ENCODE measurements at regions not wholly inside any gene's neighbourhood (a gene's known extent, or its start where the extent isn't known, plus 50 kb on each side); places are given as distances from the start of the nearest gene placed in this dataset.

DNA sequence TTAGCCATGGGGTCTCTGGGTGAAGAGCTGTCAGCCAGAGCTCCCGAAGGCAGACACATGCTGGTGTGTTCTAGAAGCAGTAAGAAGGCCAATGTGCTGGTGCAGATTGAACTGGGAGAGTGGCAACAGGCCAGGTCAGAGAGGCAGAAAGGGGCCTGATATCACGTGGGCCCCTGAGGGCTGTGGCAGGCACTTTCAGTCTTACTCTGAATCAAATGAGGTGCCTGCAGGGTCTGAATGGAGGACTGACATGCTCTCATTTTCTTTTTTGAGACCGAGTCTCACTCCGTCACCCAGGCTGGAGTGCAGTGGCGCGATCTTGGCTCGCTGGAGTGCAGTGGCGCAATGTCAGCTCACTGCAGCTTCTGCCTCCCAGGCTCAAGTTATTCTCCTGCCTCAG lies 293.8 kb downstream of the ABCC12 start:
- H3K9me3 ChIP-seq (ENCODE audit: control insufficient read depth, insufficient read depth, low read length): no peaks in the 10 kb centered on the region
- no peak overlapping the region for H3K4me3 ChIP-seq (ENCODE audit: low read depth, low read length)
- peaks cover 12% of the 10 kb centered on the region for H3K27me3 ChIP-seq (ENCODE audit: control insufficient read depth, insufficient read depth, low read length)
- POLR2A ChIA-PET: no interaction called here
- no peak for DNase-seq (ENCODE audit: low read depth, low spot score)
- H3K27ac ChIP-seq (ENCODE audit: low read depth, low read length): no peak overlapping the region
- TF ChIP-seq, protein P1, sequence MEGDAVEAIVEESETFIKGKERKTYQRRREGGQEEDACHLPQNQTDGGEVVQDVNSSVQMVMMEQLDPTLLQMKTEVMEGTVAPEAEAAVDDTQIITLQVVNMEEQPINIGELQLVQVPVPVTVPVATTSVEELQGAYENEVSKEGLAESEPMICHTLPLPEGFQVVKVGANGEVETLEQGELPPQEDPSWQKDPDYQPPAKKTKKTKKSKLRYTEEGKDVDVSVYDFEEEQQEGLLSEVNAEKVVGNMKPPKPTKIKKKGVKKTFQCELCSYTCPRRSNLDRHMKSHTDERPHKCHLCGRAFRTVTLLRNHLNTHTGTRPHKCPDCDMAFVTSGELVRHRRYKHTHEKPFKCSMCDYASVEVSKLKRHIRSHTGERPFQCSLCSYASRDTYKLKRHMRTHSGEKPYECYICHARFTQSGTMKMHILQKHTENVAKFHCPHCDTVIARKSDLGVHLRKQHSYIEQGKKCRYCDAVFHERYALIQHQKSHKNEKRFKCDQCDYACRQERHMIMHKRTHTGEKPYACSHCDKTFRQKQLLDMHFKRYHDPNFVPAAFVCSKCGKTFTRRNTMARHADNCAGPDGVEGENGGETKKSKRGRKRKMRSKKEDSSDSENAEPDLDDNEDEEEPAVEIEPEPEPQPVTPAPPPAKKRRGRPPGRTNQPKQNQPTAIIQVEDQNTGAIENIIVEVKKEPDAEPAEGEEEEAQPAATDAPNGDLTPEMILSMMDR (IDR thresholded peaks at IDR 0.05; ENCODE audit: low read depth, low read length): no peak
- CTCF ChIA-PET: no interaction called here

DNA sequence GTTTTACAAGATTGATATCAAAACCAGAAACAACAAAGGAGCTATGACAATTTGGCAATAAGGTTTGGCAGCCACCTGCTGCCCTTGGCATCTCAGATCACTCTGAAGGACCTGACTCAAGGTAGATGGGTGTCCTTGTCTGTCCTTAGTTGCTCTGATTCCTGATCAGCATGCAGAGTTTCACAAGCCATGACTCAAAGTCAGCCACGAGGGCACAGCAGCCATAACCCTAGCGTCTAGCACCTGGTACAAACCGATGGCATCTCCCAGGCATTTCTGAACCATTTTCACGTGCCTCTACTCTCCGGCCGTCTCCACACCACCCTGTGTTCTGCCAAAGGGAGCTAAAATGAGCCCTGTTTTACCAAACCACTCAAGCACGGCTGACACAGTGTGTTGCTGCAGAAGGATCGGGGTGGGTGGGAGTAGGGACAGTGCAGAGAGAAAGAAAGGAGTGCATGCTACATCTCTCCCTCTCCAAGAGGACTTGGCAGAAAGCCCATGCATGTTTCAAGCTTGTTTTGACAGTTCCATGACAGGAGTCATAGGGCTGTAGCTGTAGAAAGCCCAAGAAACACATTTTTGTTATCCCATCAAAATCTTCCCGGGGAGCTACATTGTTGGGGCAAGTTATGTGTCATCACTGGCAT lies 297.3 kb downstream of the ABCC12 start:
- Histone ChIP-seq H3K27ac (ENCODE audit: low read depth, low read length) (no peak overlapping the region), H3K9me3 (ENCODE audit: control insufficient read depth, insufficient read depth, low read length) (no peaks in the 10 kb centered on the region), H3K27me3 (ENCODE audit: control insufficient read depth, insufficient read depth, low read length) (peaks cover 12% of the 10 kb centered on the region), H3K4me3 (ENCODE audit: low read depth, low read length) (no peak overlapping the region)
- DNase-seq (ENCODE audit: low read depth, low spot score): no peak
- TF ChIP-seq, protein P1 (IDR thresholded peaks at IDR 0.05; ENCODE audit: low read depth, low read length): no peak
- CTCF ChIA-PET: interaction anchor here (0.6 kb wide), 1 partner anchor 187 kb away, joined by 4 read pairs; no protein-coding TSS in a partner anchor
- POLR2A ChIA-PET: no interaction called here

DNA sequence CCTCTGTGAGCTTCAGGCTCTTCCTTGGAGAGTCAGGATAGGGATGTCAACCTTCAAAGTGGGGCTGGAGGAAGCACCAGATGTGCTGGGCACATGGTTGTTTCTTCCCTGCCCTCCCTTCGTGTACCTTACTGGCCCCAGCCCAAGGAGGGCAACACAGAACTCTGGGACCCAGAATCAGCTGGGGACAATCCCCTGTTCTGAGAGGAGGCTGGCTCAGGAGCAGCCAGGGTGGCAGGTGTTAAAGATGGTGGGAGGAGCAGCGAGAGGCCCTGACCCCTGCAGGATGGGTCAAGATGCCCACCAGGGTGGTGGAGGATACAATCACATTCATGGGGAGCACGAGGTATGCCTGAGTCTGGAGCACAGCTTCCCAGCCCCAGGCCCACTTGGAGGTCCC lies 300.4 kb downstream of the ABCC12 start:
- no peak overlapping the region for H3K27ac ChIP-seq (ENCODE audit: low read depth, low read length)
- no peaks in the 10 kb centered on the region for H3K9me3 ChIP-seq (ENCODE audit: control insufficient read depth, insufficient read depth, low read length)
- ChIA-PET POLR2A (no interaction called here), CTCF (no interaction called here)
- peaks cover 17% of the 10 kb centered on the region for H3K27me3 ChIP-seq (ENCODE audit: control insufficient read depth, insufficient read depth, low read length)
- no peak overlapping the region for H3K4me3 ChIP-seq (ENCODE audit: low read depth, low read length)
- no peak for DNase-seq (ENCODE audit: low read depth, low spot score)
- TF ChIP-seq, protein P1 (IDR thresholded peaks at IDR 0.05; ENCODE audit: low read depth, low read length): no peak

DNA sequence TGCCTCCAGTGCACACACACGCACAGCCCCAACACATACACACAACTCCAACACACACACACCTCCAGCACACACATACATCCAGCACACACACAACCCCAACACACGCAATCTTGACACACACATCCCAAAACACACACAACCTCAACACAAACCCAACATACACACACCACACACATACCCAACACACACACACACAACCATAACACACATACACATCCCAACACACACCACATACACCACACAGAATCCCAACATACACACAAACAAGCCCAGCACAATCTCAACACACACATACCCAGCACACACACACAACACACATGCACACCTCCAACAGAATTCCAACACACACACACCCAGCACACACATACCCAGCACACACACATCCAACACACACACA lies 301.1 kb downstream of the ABCC12 start:
- Histone ChIP-seq H3K27ac (ENCODE audit: low read depth, low read length) (no peak overlapping the region), H3K9me3 (ENCODE audit: control insufficient read depth, insufficient read depth, low read length) (no peaks in the 10 kb centered on the region), H3K4me3 (ENCODE audit: low read depth, low read length) (no peak overlapping the region), H3K27me3 (ENCODE audit: control insufficient read depth, insufficient read depth, low read length) (peaks cover 17% of the 10 kb centered on the region)
- ChIA-PET POLR2A (no interaction called here), CTCF (no interaction called here)
- DNase-seq (ENCODE audit: low read depth, low spot score): no peak
- TF ChIP-seq, protein P1 (IDR thresholded peaks at IDR 0.05; ENCODE audit: low read depth, low read length): no peak

DNA sequence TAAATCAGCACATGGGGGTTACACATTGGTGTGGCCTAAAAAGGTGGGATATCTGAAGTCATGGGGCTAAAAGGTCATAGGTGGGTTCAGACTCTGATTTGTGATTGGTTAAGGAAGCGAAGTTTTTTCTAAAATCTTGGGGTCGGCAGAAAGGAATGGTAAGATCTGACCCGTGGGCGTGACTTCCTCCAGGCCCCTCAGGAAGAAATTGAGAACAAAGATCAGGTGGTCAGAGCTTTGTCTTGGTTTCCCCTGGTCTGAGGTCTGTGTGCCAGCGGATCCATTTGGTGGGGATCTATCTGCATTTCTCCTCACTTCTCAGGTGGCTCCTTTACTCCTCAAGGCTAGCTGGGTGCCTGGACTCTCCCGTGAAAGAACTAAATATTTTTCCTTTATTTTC lies 302.8 kb downstream of the ABCC12 start:
- ChIA-PET CTCF (no interaction called here), POLR2A (no interaction called here)
- H3K4me3 ChIP-seq (ENCODE audit: low read depth, low read length): no peak overlapping the region
- TF ChIP-seq, protein P1 (IDR thresholded peaks at IDR 0.05; ENCODE audit: low read depth, low read length): no peak
- H3K9me3 ChIP-seq (ENCODE audit: control insufficient read depth, insufficient read depth, low read length): no peaks in the 10 kb centered on the region
- H3K27me3 ChIP-seq (ENCODE audit: control insufficient read depth, insufficient read depth, low read length): peaks cover 18% of the 10 kb centered on the region
- no peak overlapping the region for H3K27ac ChIP-seq (ENCODE audit: low read depth, low read length)
- DNase-seq (ENCODE audit: low read depth, low spot score): no peak
